Astrocyte of the cerebellum (primary cell): ENCODE measurements at regions not wholly inside any gene's neighbourhood (a gene's known extent, or its start where the extent isn't known, plus 50 kb on each side); places are given as distances from the start of the nearest gene placed in this dataset.
A peak's percentile ranks its signal among the peaks of the same experiment; 100 is the strongest.

Experiments
- DNase-seq: peaks from one replicate; pipeline ENCODE4 v3.0.0-alpha.2; 2011; ENCODE audit warnings: low read depth
- H3K4me3 ChIP-seq: 2 replicates; pipeline ENCODE4 v1.5.1; 2011; ENCODE audit warnings: mild to moderate bottlenecking, low read depth, low read length, moderate library complexity
- in situ Hi-C: cut with HindIII; loops from 2 replicates; pipeline ENCODE4 v1.10.0; 2017; ENCODE audit warnings: low sequenced_read_pairs
- TF ChIP-seq, protein P1 (sequence below): IDR thresholded peaks from 2 replicates; pipeline ENCODE4 v1.5.1; 2012; ENCODE audit warnings: low read length, low read depth, moderate library complexity, mild to moderate bottlenecking; ENCODE audit errors: missing control alignments

- peak; percentile 11 for DNase-seq
- in situ Hi-C loops = no loop called here
- TF ChIP-seq, protein P1, sequence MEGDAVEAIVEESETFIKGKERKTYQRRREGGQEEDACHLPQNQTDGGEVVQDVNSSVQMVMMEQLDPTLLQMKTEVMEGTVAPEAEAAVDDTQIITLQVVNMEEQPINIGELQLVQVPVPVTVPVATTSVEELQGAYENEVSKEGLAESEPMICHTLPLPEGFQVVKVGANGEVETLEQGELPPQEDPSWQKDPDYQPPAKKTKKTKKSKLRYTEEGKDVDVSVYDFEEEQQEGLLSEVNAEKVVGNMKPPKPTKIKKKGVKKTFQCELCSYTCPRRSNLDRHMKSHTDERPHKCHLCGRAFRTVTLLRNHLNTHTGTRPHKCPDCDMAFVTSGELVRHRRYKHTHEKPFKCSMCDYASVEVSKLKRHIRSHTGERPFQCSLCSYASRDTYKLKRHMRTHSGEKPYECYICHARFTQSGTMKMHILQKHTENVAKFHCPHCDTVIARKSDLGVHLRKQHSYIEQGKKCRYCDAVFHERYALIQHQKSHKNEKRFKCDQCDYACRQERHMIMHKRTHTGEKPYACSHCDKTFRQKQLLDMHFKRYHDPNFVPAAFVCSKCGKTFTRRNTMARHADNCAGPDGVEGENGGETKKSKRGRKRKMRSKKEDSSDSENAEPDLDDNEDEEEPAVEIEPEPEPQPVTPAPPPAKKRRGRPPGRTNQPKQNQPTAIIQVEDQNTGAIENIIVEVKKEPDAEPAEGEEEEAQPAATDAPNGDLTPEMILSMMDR = no peak
- no peak overlapping the region for H3K4me3 ChIP-seq
Observed at GRCh38 chr13:34430294-34430693, 511.8 kb upstream of the NBEA start.

DNA sequence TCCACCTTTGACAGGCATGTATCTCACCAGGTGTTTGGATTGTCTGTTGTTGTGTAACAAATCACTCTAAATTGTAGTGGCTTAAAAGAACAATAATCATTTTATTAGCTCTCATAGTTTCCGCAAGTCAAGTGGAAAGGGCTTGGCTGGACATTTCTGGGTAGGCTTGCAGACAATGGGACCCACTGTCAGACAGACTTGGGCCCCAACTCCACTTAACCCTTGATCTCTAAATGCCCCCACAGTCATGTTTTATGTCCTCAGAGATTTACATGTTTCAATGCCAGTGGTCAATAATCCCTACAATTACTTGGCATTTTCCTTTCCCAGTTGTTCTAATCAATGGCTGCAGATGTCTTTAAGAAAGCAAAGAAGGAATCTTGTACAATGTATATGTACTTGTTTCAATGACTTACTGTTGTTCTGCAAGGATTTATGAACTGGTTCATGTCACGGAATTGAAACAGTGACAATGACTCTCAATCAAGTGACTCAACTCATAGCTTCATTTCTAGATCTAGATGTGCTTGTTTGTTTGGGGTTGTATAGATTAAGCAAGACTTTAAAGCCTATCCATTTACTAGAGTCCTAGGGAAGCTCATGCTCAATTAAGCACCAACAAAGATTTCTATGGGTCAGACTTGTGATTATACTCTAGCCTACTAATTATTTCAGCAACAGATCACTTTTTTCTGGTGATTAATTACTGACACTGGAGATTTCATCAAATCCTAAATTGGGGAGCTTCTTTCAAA is 510.1 kb upstream of the NBEA start:
- H3K4me3 ChIP-seq = no peak overlapping the region
- DNase-seq = no peak
- TF ChIP-seq, protein P1 = no peak
- in situ Hi-C loops = no loop called here

GRCh38 chr13:34435338-34435737 is 506.7 kb upstream of the NBEA start:
- no peak for DNase-seq
- no peak overlapping the region for H3K4me3 ChIP-seq
- TF ChIP-seq, protein P1 = no peak
- in situ Hi-C loops = no loop called here

DNA sequence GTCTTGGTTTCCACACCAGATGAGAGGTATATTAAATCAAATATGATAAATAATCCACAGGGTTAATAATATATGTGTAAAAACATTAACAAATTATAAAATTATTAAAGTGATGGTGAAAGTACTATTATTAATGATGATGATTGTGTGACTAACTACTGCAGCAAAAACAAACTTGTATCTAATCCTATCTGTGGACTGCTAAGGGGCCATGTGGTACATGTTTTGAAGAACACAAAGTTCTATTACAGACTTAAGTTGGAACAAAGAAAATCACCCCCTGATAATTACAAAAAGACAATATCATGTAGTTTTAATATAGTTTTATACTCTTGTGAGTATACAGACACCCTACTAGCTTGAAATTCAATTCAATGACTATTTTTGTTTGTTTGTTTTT is 504.2 kb upstream of the NBEA start:
- DNase-seq = no peak
- in situ Hi-C loops = no loop called here
- no peak overlapping the region for H3K4me3 ChIP-seq
- TF ChIP-seq, protein P1 = no peak

- no peak overlapping the region for H3K4me3 ChIP-seq
- TF ChIP-seq, protein P1 = no peak
- in situ Hi-C loops = no loop called here
- DNase-seq = no peak
Observed at GRCh38 chr13:34452831-34453230, 489.2 kb upstream of the NBEA start.

DNA sequence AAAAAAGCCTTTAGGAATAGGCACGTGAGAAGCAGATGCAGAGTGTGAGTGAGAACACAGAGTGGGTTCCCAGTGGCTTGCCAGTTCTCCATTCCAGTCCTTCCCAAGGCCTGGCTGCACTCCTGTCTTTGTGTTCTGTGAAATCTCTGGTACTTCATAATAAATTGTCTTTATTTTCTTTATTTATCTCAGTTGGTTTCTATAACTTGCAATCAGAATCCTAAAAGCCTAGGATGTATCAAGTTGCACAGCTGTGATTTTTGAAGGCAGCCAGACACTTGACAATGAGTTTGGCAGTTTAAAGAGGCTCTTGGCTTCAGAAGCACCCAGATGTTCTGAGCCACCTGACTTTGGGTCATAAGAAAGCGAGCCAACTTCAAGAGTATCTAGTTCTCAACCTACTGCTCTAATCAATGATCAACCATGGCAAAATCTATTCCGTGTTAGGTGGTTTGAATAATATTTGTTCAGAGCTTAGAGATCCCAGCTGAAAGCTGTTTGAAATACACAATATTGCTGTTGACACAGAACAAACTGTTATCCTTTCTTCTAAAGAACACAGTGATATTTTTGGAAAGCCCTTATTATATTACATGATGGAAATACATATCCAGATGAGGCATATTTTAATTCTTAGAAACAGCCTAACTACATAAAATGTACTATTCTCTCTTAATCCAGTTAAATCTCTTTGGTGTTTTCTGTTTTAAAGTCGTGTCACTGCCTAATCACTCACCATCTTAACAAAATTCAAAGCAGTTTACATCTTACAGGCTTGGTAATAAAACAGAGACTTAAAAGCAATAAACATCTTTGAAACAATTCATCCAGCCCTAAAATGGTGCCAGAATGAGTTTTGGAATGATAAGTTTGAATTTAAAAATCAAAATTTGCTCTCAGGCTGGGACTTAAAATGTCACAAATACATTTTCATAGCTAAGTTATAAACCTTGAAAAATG is 483.0 kb upstream of the NBEA start:
- H3K4me3 ChIP-seq = no peak overlapping the region
- DNase-seq = no peak
- in situ Hi-C loops = no loop called here
- TF ChIP-seq, protein P1 = no peak
